Spleen (tissue), 7 donors: ENCODE measurements at regions not wholly inside any gene's neighbourhood (a gene's known extent, or its start where the extent isn't known, plus 50 kb on each side); places are given as distances from the start of the nearest gene placed in this dataset.

Experiments
- POLR2A ChIP-seq, 3 donors: fragments of 450-650 bp; IDR thresholded peaks; one replicate each; pipeline ENCODE4 v1.5.1; 2017; ENCODE audit warnings: antibody characterized with exemption in 3 of 3, mild to moderate bottlenecking in 1 of 3
- TF ChIP-seq, protein P1 (sequence below), 11 experiments: fragments of 200-600 bp in 7 of 11; fragments of 450-650 bp in 4 of 11; sonication (generic) in 4 of 11; IDR thresholded peaks in 8 of 11; conservative IDR thresholded peaks in 3 of 11; 1 replicate in 7 of 11; 2 replicates in 4 of 11; pipeline versions ENCODE4 v1.4.0 to v1.8.0; 2016 to 2021; ENCODE audit warnings: antibody characterized with exemption in 11 of 11, inconsistent platforms in 4 of 11, mild to moderate bottlenecking in 1 of 11
- donor health status: DM: no; HTN: no; CAD: no; lungs with moderate emphysema.
- donor health status: DM: no; HTN: no; CAD: no.
- donor health status: DM: no; HTN: no; CAD: no.

DNA sequence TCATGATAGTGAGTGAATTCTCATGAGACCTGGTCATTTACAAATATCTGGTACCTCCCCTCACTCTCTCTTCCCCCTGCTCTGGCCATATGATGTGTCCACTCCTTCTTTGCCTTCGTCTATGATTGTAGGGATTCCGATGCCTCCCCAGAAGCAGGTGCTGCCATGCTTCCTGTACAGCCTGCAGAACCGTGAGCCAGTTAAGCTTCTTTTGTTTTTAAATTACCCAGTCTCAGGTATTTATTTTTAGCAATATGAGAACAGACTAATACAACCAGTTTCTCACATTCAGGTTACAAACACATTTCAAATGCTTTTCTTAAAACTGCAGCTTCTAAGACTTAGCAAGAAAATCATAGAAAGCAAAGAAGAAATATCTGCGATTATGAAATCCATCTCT is 321.2 kb upstream of the CDH7 start:
- TF ChIP-seq, protein P1, sequence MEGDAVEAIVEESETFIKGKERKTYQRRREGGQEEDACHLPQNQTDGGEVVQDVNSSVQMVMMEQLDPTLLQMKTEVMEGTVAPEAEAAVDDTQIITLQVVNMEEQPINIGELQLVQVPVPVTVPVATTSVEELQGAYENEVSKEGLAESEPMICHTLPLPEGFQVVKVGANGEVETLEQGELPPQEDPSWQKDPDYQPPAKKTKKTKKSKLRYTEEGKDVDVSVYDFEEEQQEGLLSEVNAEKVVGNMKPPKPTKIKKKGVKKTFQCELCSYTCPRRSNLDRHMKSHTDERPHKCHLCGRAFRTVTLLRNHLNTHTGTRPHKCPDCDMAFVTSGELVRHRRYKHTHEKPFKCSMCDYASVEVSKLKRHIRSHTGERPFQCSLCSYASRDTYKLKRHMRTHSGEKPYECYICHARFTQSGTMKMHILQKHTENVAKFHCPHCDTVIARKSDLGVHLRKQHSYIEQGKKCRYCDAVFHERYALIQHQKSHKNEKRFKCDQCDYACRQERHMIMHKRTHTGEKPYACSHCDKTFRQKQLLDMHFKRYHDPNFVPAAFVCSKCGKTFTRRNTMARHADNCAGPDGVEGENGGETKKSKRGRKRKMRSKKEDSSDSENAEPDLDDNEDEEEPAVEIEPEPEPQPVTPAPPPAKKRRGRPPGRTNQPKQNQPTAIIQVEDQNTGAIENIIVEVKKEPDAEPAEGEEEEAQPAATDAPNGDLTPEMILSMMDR (IDR thresholded peaks at IDR 0.05 in 8 of 11, conservative IDR thresholded peaks at IDR 0.05 in 3 of 11): no peak
- no peak for TF ChIP-seq POLR2A (IDR thresholded peaks at IDR 0.05)
